OCI-LY1 (cell line): ENCODE measurements at regions not wholly inside any gene's neighbourhood (a gene's known extent, or its start where the extent isn't known, plus 50 kb on each side); places are given as distances from the start of the nearest gene placed in this dataset.

Source experiments
- CTCF ChIP-seq: fragments of 200-600 bp; sonication (generic), shearing (Covaris generic); IDR thresholded peaks from 2 replicates; pipeline ENCODE4 v1.5.1; 2017; ENCODE audit warnings: mild to moderate bottlenecking, antibody characterized with exemption, low read length, moderate library complexity, mixed read lengths
- EZH2 ChIP-seq: fragments of 200-600 bp; sonication (generic), shearing (Covaris generic); IDR thresholded peaks from 2 replicates; pipeline ENCODE4 v1.8.0; 2017; ENCODE audit warnings: borderline replicate concordance, mixed run types, mild to moderate bottlenecking, antibody characterized with exemption, low read length, moderate library complexity, mixed read lengths

GRCh38 chr5:136703706-136704105 is 338.4 kb upstream of the TRPC7 start:
- TF ChIP-seq CTCF (no peak), EZH2 (no peak)
